Suppressor macrophage (primary cell): ENCODE measurements at regions not wholly inside any gene's neighbourhood (a gene's known extent, or its start where the extent isn't known, plus 50 kb on each side); places are given as distances from the start of the nearest gene placed in this dataset.
"Not testable (repeated sequence)": the region's sequence is repeated elsewhere in the genome, so short reads cannot be mapped to it uniquely, and the experiment has no call there.

Experiments
- DNase-seq, 4 experiments: peaks; one replicate each; pipeline ENCODE4 v3.0.0-alpha.2; 2020 to 2022

- DNase-seq, result no peak
These were observed 246.9 kb downstream of the LNPK start for GRCh38 chr2:175755169-175755568.

GRCh38 chr2:175750195-175750594 lies 251.9 kb downstream of the LNPK start:
- DNase-seq, result no peak

GRCh38 chr2:175745911-175746310 lies 256.2 kb downstream of the LNPK start:
- DNase-seq, result no peak

GRCh38 chr2:175744000-175744399 lies 258.1 kb downstream of the LNPK start:
- no peak for DNase-seq

DNA sequence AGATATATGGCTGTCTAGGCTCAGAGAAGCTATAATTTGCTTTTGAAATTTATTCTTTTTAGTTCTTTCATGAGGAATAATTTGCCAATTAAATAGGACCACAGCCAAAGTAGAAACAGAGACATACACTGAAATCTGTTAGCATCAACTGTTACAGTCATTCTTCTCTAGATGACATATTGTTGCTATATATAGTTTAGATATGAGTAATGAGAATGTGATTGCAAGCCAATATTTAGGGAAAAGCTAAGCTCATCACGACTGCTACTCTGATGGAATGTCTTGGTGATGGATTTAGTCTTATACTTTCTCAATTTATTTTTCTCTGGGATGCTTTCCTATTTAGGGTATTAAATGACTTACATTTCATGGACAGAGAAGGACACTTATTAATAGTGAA lies 259.1 kb downstream of the LNPK start:
- no peak for DNase-seq

DNA sequence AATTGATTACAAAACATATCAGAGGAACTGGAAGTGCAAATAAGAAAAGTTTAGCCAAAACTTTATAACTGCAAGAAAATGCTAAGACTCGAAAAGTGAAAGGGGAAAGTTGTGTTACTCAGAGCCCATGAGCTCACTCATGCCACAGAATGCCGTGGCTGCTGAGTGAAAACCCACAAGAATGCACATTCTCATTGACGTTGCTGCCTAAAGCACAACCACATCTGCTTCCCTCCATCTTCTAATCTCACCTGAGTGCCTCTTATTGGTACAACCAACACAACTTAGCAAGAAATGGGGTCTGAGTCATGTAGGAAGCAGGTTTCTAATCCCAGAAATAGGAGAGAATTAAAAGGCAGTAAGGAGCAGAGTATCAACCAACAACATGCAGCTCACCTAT lies 259.7 kb downstream of the LNPK start:
- no peak for DNase-seq

DNA sequence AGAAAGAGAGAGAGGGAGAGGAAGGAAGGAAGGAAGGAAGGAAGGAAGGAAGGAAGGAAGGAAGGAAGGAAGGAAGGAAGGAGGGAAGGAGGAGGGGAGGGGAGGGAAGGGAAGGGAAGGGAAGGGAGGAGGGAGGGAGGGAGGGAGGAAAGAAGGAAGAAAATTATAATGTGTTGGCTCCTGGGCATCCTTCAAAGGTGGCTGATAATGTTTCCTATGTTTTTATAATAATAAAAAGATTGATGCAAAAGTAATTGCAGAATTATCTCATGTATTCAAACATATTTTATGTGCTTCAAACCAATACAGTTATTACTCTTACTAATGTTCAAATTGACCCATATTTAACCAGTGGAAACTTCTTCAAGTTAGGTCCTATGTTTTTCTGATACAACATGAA lies 260.9 kb downstream of the LNPK start:
- no peak for DNase-seq

GRCh38 chr2:175737722-175738361 lies 264.2 kb downstream of the LNPK start:
- no peak for DNase-seq

DNA sequence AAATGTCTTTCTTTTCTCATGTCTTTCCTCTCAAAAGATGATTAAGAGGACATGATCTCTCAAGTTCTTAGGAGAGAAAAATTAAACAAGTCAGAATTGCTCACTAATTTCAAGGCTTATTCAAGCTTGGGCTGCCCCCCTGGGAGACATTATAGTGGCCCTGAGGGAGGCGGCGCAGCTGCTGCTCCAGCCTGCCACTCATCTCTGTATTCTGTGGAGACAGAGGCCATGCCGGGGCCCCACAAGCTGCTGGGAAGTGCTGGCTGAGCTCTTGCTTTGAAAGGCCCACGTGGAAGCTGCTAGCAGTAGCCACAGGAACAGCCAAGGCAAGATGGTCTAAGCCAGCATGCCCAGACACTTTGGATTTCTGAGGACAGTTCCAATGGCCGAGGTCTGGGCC lies 267.4 kb downstream of the LNPK start:
- no peak for DNase-seq

- DNase-seq, result no peak
These were observed 269.5 kb downstream of the LNPK start for GRCh38 chr2:175732531-175732930.

GRCh38 chr2:175730050-175730449 lies 272.0 kb downstream of the LNPK start:
- DNase-seq, result no peak

- no peak for DNase-seq
These were observed 272.9 kb downstream of the LNPK start for GRCh38 chr2:175729049-175729706.

DNA sequence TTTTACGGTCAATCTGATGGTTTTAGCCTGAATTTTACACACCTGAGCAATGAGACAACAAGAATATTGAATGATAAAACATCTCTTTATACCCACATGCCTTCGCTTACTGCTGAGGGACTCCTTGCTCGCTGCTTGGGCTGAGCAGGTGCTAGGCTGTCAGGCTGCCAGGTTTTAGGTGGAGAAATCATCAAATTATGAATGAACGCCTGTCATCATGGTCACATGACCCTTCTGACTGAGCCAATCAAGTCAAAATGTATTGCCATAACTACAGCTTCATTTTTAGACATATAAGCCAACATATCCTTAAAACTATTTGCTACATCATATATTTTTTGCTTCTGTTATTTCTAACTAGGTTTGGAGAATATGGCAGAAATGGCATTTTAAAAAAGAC lies 274.0 kb downstream of the LNPK start:
- DNase-seq, result no peak

- DNase-seq, result no peak
These were observed 275.8 kb downstream of the LNPK start for GRCh38 chr2:175726223-175726622.

GRCh38 chr2:175709248-175709647 lies 292.8 kb downstream of the LNPK start:
- DNase-seq, result no peak

DNA sequence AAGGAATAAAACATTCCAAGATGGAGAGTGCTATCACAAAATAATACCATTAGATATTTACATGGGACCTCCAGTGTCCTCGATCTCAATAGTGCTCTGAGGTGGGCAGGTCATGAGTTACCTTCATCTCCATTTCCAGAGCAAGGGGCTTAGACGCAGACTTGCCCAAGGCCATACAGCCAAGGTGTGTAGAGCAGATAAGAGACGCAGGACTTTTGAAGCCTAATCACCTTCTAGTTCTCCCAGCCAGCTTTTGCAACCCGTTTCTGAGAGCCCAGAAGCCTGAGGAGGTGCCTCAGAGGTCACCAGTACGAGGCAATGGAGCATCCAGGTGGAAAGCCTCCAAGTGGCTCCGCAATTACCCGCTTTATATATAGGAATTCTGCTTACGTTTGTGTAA lies 294.7 kb downstream of the LNPK start:
- DNase-seq, result no peak

GRCh38 chr2:175704568-175704967 lies 297.5 kb downstream of the LNPK start:
- DNase-seq, result not testable (repeated sequence)

DNA sequence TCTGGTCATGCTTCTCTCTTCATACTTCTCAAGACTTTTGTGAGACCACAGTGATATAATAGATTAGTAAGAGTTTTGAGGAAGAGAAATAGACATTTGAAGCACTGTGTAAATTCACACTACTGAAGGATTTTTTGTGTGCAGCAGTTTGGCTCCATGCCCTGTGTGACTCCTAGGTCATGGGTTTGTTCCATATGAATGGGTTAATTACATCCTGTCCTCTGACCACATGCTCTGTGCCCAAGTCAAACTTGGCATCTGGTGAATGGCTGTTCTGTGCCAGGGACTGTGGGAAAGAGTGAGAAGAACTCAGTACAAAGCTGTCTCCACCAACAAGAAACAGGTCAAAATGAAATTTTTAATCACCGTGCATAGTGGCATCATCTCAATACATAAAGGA lies 304.0 kb downstream of the LNPK start:
- no peak for DNase-seq

DNA sequence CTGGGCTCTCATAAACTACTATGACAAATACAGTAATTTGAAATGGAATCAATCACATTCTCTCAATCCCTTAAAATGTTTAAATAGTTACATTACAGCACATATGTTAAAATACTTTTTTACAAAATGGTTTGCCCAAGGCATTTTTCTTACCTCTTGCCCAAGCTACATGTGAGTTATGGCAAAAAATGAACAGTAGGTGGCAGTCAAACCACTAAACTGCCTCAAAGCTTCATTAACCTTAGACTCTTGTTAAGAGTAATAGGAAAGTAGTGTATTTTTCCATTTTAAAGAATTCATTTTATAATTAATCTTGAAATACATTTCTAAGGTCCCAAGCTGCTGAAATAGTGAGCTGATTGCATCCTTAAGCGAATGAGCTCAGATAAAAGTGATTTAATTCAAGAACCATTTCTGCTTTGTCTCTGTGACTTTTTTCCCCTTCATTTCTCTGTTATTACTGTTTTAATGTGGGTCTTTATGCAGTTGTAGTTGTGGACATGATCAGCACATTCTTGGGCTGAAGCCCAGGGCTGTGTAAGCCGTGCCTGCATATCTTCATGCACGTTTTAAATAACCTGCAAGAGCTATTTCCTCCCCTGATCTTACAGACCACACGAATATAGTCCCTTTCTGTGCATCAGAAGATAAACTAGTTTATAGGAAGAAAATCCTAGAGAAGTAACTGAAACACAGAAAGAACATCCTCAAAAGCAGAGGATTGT lies 311.8 kb downstream of the LNPK start:
- peak; percentile 61 to 71 (median 66) for DNase-seq

DNA sequence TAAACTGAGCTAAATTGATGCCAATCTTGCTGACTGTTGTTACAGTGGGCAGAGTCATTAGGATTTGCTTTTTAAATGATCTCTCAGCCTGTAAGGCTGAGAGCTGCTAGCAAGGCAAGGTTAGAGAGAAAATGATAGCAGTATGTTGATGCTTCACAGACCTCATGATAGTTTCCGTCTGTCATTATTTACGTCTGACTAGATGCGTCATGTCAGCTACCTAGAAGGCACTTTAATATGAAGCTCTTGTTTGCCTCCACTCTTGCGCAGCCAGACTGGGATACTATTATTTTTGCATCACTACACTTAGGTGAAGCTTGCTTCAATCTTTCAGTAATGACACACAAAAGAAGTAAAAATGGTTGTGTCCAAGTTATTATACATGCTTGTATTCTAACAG lies 313.8 kb downstream of the LNPK start:
- no peak for DNase-seq

- no peak for DNase-seq
These were observed 314.6 kb downstream of the LNPK start for GRCh38 chr2:175687465-175687864.

- DNase-seq, result no peak
These were observed 316.1 kb downstream of the LNPK start for GRCh38 chr2:175686002-175686401.

GRCh38 chr2:175684466-175684865 lies 317.6 kb downstream of the LNPK start:
- DNase-seq, result no peak

- no peak for DNase-seq
These were observed 322.3 kb downstream of the LNPK start for GRCh38 chr2:175679728-175680127.
